ENCODE measurements at regions not wholly inside any gene's neighbourhood (a gene's known extent, or its start where the extent isn't known, plus 50 kb on each side); places are given as distances from the start of the nearest gene placed in this dataset.

GRCh38 chr12:84604551-84604950, 308.0 kb downstream of the SLC6A15 start:
- DNase-seq (ENCODE audit: low spot score), result no peak

DNA sequence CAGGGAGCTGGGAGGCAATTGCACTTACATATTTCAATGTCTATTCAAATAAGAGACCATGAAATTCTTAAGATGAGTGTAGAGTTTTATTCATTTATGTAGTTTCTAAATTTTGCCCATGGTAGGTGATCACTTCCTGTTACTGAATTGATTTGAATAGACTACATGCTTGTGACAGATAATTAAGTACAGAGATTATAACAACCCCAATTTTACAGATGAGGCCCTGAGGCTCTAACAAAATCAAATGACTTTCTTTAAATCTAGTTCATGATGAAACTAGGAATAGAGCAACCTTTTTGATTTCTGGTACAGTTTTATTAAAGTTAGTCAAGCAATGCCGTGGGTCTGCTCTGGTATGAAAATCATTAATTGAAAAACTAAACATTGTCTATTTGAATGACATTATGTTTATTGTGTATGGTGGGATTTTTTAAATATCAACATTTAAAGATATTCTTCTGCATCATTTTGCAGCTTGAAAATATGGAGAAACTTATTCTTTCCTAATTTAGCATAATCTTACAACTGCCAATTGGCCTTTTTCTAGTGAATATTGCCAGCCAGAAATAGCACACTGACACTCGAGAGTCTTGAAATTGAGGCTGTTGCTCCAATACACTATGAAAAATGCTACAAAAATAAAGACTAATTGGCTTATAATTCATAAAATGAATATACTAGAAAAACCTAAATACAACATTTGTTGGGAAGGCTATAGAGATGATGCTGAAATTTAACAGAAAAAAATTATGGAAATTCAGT, 308.9 kb downstream of the SLC6A15 start:
- no peak for DNase-seq (ENCODE audit: low spot score)

GRCh38 chr12:84601483-84601882, 311.1 kb downstream of the SLC6A15 start:
- DNase-seq (ENCODE audit: low spot score), result no peak

DNA sequence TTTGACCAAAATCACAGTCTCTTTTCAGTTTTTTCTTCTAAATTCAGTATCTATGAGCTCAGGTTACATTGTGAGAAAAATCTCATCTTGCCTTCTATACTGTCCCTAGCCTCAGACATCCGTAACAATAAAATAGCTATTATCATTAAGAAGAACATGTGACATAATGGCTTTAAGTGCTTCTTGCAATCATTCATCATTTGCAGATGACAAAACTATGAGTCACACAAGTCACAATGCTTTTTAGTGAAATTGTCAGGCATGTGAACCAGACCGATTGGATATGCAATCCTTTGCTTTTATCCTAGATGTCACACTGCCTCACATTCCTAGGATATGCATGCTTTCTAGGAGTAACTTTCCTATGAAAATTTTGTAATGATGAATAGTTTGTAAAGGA, 313.1 kb downstream of the SLC6A15 start:
- DNase-seq (ENCODE audit: low spot score), result peak; percentile 10

GRCh38 chr12:84596266-84596665, 316.3 kb downstream of the SLC6A15 start:
- no peak for DNase-seq (ENCODE audit: low spot score)

- no peak for DNase-seq (ENCODE audit: low spot score)
Observed at GRCh38 chr12:84594157-84594556, 318.4 kb downstream of the SLC6A15 start.

GRCh38 chr12:84585776-84586395, 326.7 kb downstream of the SLC6A15 start:
- DNase-seq (ENCODE audit: low spot score), result no peak

GRCh38 chr12:84572196-84572595, 340.4 kb downstream of the SLC6A15 start:
- no peak for DNase-seq (ENCODE audit: low spot score)

GRCh38 chr12:84562331-84562730, 350.3 kb downstream of the SLC6A15 start:
- DNase-seq (ENCODE audit: low spot score), result no peak

DNA sequence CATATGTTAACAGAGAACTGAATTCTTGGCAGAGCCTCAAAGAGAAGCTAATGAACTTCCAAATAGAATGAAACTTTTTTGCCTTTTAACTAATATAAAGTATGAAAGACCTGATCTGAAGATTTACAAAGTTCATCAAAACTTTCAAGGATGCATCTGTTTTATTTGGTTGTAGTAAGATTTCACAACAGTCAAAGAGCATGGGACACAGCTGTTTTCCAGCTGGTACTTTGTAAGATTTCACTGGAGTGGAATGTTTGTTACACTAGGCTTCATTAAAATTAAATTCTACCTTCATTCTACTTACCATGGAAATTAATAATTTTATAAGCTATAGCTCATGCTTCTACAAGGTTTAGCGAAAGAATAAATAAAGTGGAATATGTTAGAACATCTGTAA, 351.2 kb downstream of the SLC6A15 start:
- no peak for DNase-seq (ENCODE audit: low spot score)

GRCh38 chr12:84554199-84554723, 358.3 kb downstream of the SLC6A15 start:
- no peak for DNase-seq (ENCODE audit: low spot score)

DNA sequence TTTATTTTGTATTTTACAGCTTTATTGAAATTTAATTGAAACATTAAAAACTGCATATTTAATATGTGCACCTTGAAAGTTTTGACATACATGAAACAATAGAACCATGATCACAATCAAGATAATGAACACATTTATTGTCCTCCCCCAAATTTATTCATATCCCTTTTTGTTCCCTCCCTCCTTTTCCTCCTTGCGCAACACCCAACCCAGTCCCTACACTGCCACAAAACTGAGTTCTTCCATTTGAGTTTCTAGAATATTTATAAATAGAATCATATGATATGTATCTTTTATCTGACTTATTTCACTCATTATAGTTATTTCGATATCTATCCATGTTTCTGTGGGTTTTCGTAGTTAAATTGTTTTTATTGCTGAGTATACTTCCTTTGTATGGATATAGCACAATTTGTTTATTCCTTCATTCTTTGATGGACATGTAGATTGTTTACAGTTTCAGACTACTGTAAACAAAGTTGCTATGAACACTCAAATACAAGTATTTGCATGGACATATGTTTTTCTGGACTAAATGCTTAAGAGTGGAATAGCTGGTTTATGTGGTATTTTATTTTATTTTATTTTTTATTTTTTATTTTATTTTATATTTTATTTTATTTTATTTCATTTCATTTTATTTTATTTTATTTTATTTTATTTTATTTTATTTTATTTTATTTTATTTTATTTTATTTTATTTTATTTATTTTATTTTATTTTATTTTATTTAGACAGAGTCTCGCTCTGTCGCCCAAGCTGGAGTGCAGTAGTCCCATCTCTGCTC, 359.1 kb downstream of the SLC6A15 start:
- DNase-seq (ENCODE audit: low spot score), result no peak

- no peak for DNase-seq (ENCODE audit: low spot score)
Observed at GRCh38 chr12:84551373-84551772, 361.2 kb downstream of the SLC6A15 start.

- DNase-seq (ENCODE audit: low spot score), result no peak
Observed at GRCh38 chr12:84550518-84550917, 362.1 kb downstream of the SLC6A15 start.

DNA sequence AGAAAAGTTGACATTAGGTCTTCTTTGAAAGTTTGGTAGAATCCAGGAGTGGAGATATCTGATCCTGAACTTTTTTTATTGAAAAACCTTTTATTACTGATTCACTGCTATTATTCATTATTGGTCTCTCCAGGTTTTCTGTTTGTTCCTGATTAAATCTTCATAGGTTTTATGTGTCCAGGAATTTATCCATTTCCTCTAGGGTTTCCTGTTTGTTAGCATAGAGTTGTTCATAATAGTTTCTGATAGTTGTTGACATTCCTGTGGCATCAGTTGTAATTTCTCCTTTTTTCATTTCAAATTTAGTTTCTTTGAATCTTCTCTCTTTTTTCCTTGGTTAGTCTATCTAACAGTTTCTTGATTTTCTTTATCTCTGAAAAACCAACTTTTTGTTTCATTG, 370.3 kb downstream of the SLC6A15 start:
- no peak for DNase-seq (ENCODE audit: low spot score)

DNA sequence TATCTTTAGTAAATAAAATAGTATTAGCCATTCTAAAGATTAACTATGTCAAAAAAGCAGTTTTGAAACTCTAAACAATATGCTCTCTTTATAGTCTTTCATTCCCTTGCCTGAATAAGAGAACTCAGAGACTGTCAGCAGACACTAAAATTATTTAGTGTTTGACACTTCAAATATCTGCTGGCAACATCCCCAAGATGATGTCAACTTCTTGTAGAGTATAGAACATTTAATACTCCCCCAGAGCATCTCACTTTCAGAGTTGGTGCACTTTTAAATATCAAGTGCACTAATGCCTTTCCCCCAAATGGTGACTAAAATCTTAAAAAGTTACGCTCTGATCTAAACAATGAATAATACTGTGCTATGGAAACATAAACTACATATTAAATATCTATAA, 374.9 kb downstream of the SLC6A15 start:
- DNase-seq (ENCODE audit: low spot score), result no peak

- DNase-seq (ENCODE audit: low spot score), result no peak
Observed at GRCh38 chr12:84512751-84513150, 399.8 kb downstream of the SLC6A15 start.

GRCh38 chr12:84508851-84509260, 403.7 kb downstream of the SLC6A15 start:
- no peak for DNase-seq (ENCODE audit: low spot score)

DNA sequence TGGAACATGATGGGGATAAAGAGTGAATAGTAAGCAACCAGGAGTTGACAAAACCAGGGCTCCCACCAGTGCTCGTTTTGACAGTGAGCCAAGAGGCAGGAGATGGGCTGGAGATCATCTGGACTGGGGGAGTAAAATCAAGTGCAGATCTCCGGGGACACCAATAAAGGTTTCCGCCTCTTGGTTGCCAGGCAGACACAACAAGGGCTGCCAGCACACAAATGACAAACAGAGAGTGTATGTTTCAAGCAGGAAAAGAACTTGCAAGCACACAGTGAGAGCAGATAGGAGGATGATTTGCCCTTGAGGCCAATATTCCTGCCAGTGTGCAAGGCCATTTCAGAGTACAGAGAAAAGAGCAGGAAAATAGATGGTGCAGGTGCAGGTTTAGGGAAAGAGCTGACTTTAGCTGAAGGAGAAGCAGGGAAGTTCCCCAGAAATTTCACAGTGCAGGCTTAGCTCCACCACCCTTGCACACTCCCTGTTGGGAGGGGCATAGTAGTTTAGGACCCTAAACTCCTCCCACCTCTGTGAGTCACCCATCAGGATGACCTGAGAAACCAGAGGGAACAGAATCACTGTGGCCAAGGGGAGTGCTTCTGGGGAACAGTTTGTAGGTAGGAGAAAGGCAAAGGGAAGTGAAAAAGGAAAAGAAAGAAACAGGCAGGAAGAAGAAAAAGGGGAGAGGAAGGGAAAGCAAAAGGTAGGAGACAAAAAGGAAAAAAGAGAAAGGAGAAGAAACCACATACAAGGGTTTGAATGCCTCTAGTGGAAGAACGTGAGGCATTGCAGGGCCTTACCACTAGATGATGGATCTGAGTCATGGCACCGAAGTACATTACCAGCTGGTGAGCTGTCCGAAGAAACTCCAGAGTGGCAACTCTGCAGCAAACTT, 404.4 kb downstream of the SLC6A15 start:
- peak; percentile 24 for DNase-seq (ENCODE audit: low spot score)

DNA sequence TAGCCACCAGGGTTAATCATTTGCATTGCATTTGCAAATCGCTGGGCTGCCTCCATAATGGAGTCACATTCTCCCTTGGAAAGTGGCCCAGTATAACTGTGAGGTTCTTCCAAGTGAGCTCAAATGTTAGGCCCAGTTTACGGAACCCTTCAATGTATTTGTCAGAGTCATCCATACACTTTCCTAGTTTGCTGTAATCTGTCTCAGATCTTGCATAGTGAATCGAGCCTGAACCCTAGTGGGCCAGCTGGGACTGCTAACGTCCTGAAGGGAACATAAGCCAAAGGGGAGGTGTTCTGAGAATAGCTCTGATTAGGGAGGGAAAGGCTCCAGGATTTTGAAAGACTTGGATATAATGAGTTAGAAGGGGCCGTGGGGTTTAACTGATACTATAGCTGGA, 406.3 kb downstream of the SLC6A15 start:
- no peak for DNase-seq (ENCODE audit: low spot score)
